Endothelial cell of umbilical vein (primary cell): ENCODE measurements at regions not wholly inside any gene's neighbourhood (a gene's known extent, or its start where the extent isn't known, plus 50 kb on each side); places are given as distances from the start of the nearest gene placed in this dataset.

ENCODE experiments used
- BruUV-seq: library from RNA; stranded (reverse); fragments of 400-500 nt; replicated peaks from 2 replicates; lab custom pipeline; 2021; lab: Mats Ljungman, UMichigan
- CTCF ChIA-PET: fragments of 300-600, 350-600 bp; sonication (Branson Sonifier 250); formaldehyde crosslinking; loops from one replicate; lab custom pipeline; 2021; ENCODE audit warnings: antibody characterized with exemption, inconsistent platforms; lab: Charles Lee
- POLR2A ChIA-PET: fragments of 300-600, 350-600 bp; sonication (Branson Sonifier 250); formaldehyde crosslinking; loops from one replicate; lab custom pipeline; 2021; ENCODE audit warnings: antibody characterized with exemption, inconsistent platforms; lab: Charles Lee
- DNase-seq: peaks from one replicate; pipeline ENCODE4 v3.0.0-alpha.2; 2011; ENCODE audit warnings: low read depth, low spot score
- FAIRE-seq: peaks from 2 replicates; lab custom pipeline; 2011; peaks lifted over from hg19 to GRCh38; lab: Jason Lieb, UNC
- H2AFZ ChIP-seq: 2 replicates; pipeline ENCODE4 v1.6.0; 2012; ENCODE audit warnings: low read depth, low read length, control low read depth, inconsistent platforms
- H3K27ac ChIP-seq: 2 replicates; pipeline ENCODE4 v1.5.1; 2011; ENCODE audit warnings: low read depth, mild to moderate bottlenecking, control low read depth, low read length, moderate library complexity; ENCODE audit not compliant: insufficient read depth
- H3K27me3 ChIP-seq, 2 experiments: 2 replicates each; pipeline versions ENCODE4 v1.6.0 to v1.6.1; 2011; ENCODE audit warnings: low read length in 2 of 2, mixed read lengths in 1 of 2; ENCODE audit not compliant: control insufficient read depth in 2 of 2, insufficient read depth in 2 of 2
- H3K36me3 ChIP-seq, 2 experiments: 2 replicates in 1 of 2; 3 replicates in 1 of 2; pipeline ENCODE4 v1.5.1; 2011; ENCODE audit warnings: low read length in 2 of 2, mild to moderate bottlenecking in 1 of 2, moderate library complexity in 1 of 2; ENCODE audit not compliant: control insufficient read depth in 2 of 2, insufficient read depth in 2 of 2; ENCODE audit errors: extremely low read depth in 1 of 2
- H3K4me1 ChIP-seq: 3 replicates; pipeline ENCODE4 v1.5.1; 2011; ENCODE audit warnings: mild to moderate bottlenecking, low read length; ENCODE audit not compliant: control insufficient read depth, insufficient read depth; ENCODE audit errors: extremely low read depth
- H3K4me2 ChIP-seq: 2 replicates; pipeline ENCODE4 v1.6.1; 2011; ENCODE audit warnings: low read length, control low read depth, mixed read lengths; ENCODE audit not compliant: insufficient read depth
- H3K4me3 ChIP-seq, 3 experiments: fragments of 200-600 bp in 1 of 3; sonication (generic), shearing (Covaris generic) in 1 of 3; replicated peaks in 1 of 3; 2 replicates each; pipeline ENCODE4 v1.5.1; 2011 to 2016; ENCODE audit warnings: control low read depth in 3 of 3, low read length in 3 of 3, mild to moderate bottlenecking in 2 of 3, inconsistent platforms in 1 of 3, low read depth in 1 of 3, moderate library complexity in 1 of 3; ENCODE audit not compliant: insufficient read depth in 1 of 3
- H3K79me2 ChIP-seq: 2 replicates; pipeline ENCODE4 v1.6.0; 2012; ENCODE audit warnings: low read length, inconsistent platforms; ENCODE audit not compliant: control insufficient read depth, insufficient read depth
- H3K9ac ChIP-seq: replicated peaks from 2 replicates; pipeline ENCODE3; 2011; ENCODE audit warnings: low read length, control low read depth; ENCODE audit not compliant: insufficient read depth; ENCODE audit errors: extremely low read depth
- H3K9me1 ChIP-seq: replicated peaks from 3 replicates; pipeline ENCODE4 v1.6.0; 2011; ENCODE audit warnings: mild to moderate bottlenecking, low read length; ENCODE audit not compliant: control insufficient read depth, insufficient read depth; ENCODE audit errors: extremely low read depth
- H3K9me3 ChIP-seq: replicated peaks from 2 replicates; pipeline ENCODE4 v1.5.1; 2012; ENCODE audit warnings: low read length, inconsistent platforms; ENCODE audit not compliant: control insufficient read depth, insufficient read depth
- H4K20me1 ChIP-seq: replicated peaks from 2 replicates; pipeline ENCODE3; 2011; ENCODE audit warnings: mild to moderate bottlenecking, low read length; ENCODE audit not compliant: control insufficient read depth, insufficient read depth; ENCODE audit errors: extremely low read depth
- EZH2 ChIP-seq: IDR thresholded peaks from 2 replicates; pipeline ENCODE4 v1.6.1; 2012; ENCODE audit warnings: borderline replicate concordance, low read depth, mild to moderate bottlenecking, moderate library complexity, low read length, inconsistent platforms; ENCODE audit not compliant: severe bottlenecking
- FOS ChIP-seq: IDR thresholded peaks from 2 replicates; pipeline ENCODE4 v1.6.1; 2011; ENCODE audit warnings: mild to moderate bottlenecking, low read length, moderate library complexity, borderline replicate concordance; ENCODE audit not compliant: insufficient read depth
- GATA2 ChIP-seq: IDR thresholded peaks from 2 replicates; pipeline ENCODE4 v1.7.0; 2011; ENCODE audit warnings: low read depth, mild to moderate bottlenecking, moderate library complexity, mixed read lengths, low read length; ENCODE audit not compliant: insufficient read length, insufficient read depth
- JUN ChIP-seq: IDR thresholded peaks from 2 replicates; pipeline ENCODE4 v1.6.1; 2011; ENCODE audit warnings: borderline replicate concordance, low read depth; ENCODE audit not compliant: insufficient read length, insufficient read depth
- MAX ChIP-seq: IDR thresholded peaks from 2 replicates; pipeline ENCODE4 v1.6.1; 2011; ENCODE audit not compliant: insufficient read depth, insufficient read length
- MYC ChIP-seq: IDR thresholded peaks from one replicate; pipeline ENCODE4 v1.6.1; 2011; ENCODE audit warnings: mild to moderate bottlenecking, low read depth, low read length
- POLR2A ChIP-seq: IDR thresholded peaks from 2 replicates; pipeline ENCODE4 v1.6.1; 2012; ENCODE audit warnings: low read depth, mild to moderate bottlenecking, control low read depth, low read length
- POLR2AphosphoS5 ChIP-seq: IDR thresholded peaks from 2 replicates; pipeline ENCODE4 v1.6.1; 2012; ENCODE audit warnings: low read depth, mild to moderate bottlenecking, control low read depth, low read length, moderate library complexity; ENCODE audit not compliant: insufficient read depth
- dilution Hi-C: fragments of 300-500 bp; cut with MboI; formaldehyde crosslinking; loops from one replicate; pipeline ENCODE4 v1.15.0; 2019; ENCODE audit warnings: low sequenced_read_pairs; ENCODE audit not compliant: extremely low pct_ligation_motif_present
- intact Hi-C: fragments of 100-400 bp; cut with micrococcal nuclease; formaldehyde crosslinking; loops from one replicate; pipeline ENCODE4 v1.10.0; 2022
- TF ChIP-seq, protein P1 (sequence below), 2 donors: IDR thresholded peaks; 1 replicate in 1 of 2; 2 replicates in 1 of 2; pipeline ENCODE4 v1.5.1; 2011; ENCODE audit warnings: low read length in 2 of 2, mild to moderate bottlenecking in 2 of 2, moderate library complexity in 2 of 2, control low read depth in 1 of 2, inconsistent platforms in 1 of 2, low read depth in 1 of 2; ENCODE audit not compliant: insufficient read depth in 1 of 2; ENCODE audit errors: extremely low read depth in 1 of 2

DNA sequence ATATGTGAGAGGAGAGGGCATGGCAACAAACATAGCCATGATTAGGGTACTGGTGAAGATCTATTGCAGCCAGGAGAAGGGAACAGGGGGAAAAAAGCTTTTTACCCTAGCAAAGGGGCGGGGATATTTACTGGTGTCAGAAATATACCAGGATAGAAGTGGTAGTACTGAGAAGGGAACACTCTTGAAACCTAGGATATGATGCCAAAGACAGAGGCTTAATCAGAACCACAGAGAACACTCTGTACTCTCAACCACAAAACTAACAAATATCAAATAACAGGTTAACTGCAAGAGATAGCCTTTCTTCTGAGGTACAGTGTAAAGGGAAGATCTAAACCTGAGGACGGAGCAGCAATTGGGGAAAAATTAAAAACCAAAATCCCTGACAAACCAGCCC lies 112.2 kb downstream of the KIF2B start:
- no peaks in the 10 kb centered on the region for H3K9me1 ChIP-seq
- no peaks in the 10 kb centered on the region for H3K9me3 ChIP-seq
- ChIA-PET CTCF (no interaction called here), POLR2A (no interaction called here)
- H3K4me1 ChIP-seq, result no peaks in the 10 kb centered on the region
- no TSS peak for BruUV-seq
- DNase-seq (no peak), FAIRE-seq (no peak)
- H3K27me3 ChIP-seq, result no peaks in the 10 kb centered on the region
- H4K20me1 ChIP-seq, result no peaks in the 10 kb centered on the region
- H3K36me3 ChIP-seq, result no peaks in the 10 kb centered on the region
- H3K4me2 ChIP-seq, result no peak overlapping the region
- dilution Hi-C loops (no loop called here), intact Hi-C loops (no loop called here)
- no peaks in the 10 kb centered on the region for H3K79me2 ChIP-seq
- no peak overlapping the region for H3K27ac ChIP-seq
- H3K4me3 ChIP-seq, result no peak overlapping the region
- H3K9ac ChIP-seq, result no peak overlapping the region
- H2AFZ ChIP-seq, result no peak overlapping the region
- TF ChIP-seq POLR2A (no peak), MYC (no peak), POLR2AphosphoS5 (no peak), GATA2 (no peak), MAX (no peak), EZH2 (no peak), JUN (no peak), FOS (no peak)
- TF ChIP-seq, protein P1, sequence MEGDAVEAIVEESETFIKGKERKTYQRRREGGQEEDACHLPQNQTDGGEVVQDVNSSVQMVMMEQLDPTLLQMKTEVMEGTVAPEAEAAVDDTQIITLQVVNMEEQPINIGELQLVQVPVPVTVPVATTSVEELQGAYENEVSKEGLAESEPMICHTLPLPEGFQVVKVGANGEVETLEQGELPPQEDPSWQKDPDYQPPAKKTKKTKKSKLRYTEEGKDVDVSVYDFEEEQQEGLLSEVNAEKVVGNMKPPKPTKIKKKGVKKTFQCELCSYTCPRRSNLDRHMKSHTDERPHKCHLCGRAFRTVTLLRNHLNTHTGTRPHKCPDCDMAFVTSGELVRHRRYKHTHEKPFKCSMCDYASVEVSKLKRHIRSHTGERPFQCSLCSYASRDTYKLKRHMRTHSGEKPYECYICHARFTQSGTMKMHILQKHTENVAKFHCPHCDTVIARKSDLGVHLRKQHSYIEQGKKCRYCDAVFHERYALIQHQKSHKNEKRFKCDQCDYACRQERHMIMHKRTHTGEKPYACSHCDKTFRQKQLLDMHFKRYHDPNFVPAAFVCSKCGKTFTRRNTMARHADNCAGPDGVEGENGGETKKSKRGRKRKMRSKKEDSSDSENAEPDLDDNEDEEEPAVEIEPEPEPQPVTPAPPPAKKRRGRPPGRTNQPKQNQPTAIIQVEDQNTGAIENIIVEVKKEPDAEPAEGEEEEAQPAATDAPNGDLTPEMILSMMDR (IDR thresholded peaks at IDR 0.05; ENCODE audit: extremely low read depth in 1 of 2, insufficient read depth in 1 of 2, low read depth in 1 of 2, low read length in 2 of 2), result no peak
